HG02938 (cell line): ENCODE measurements at regions not wholly inside any gene's neighbourhood (a gene's known extent, or its start where the extent isn't known, plus 50 kb on each side); places are given as distances from the start of the nearest gene placed in this dataset.

ENCODE experiments used
- ATAC-seq: cut with Tn5 transposase; IDR thresholded peaks from one replicate; pipeline ENCODE4 v1.9.1; 2021; ENCODE audit warnings: mild to moderate bottlenecking, moderate library complexity; ENCODE audit not compliant: unreplicated experiment

- no peak for ATAC-seq
These were observed 74.8 kb upstream of the BCOR start for GRCh38 chrX:40172401-40173142.

GRCh38 chrX:40171513-40172400 is 74.0 kb upstream of the BCOR start:
- no peak for ATAC-seq

- no peak for ATAC-seq
These were observed 73.2 kb upstream of the BCOR start for GRCh38 chrX:40170830-40171512.

GRCh38 chrX:40169193-40170101 is 71.7 kb upstream of the BCOR start:
- ATAC-seq = peak; percentile 35

- ATAC-seq = no peak
These were observed 70.8 kb upstream of the BCOR start for GRCh38 chrX:40168480-40169011.

- no peak for ATAC-seq
These were observed 70.2 kb upstream of the BCOR start for GRCh38 chrX:40167850-40168479.

- ATAC-seq = no peak
These were observed 69.6 kb upstream of the BCOR start for GRCh38 chrX:40167233-40167849.

- no peak for ATAC-seq
These were observed 68.8 kb upstream of the BCOR start for GRCh38 chrX:40166582-40166981.

GRCh38 chrX:40165861-40166260 is 68.1 kb upstream of the BCOR start:
- no peak for ATAC-seq

GRCh38 chrX:40165206-40165605 is 67.4 kb upstream of the BCOR start:
- ATAC-seq = no peak

GRCh38 chrX:40164751-40165150 is 67.0 kb upstream of the BCOR start:
- ATAC-seq = no peak

GRCh38 chrX:40158036-40158706 is 60.4 kb upstream of the BCOR start:
- ATAC-seq = no peak

- no peak for ATAC-seq
These were observed 59.7 kb upstream of the BCOR start for GRCh38 chrX:40157228-40158035.

- no peak for ATAC-seq
These were observed 58.9 kb upstream of the BCOR start for GRCh38 chrX:40156470-40157227.

GRCh38 chrX:40155589-40156469 is 58.1 kb upstream of the BCOR start:
- ATAC-seq = no peak

- no peak for ATAC-seq
These were observed 57.3 kb upstream of the BCOR start for GRCh38 chrX:40154853-40155588.
